HG02870 (cell line): ENCODE measurements at regions not wholly inside any gene's neighbourhood (a gene's known extent, or its start where the extent isn't known, plus 50 kb on each side); places are given as distances from the start of the nearest gene placed in this dataset.
"Not testable (repeated sequence)": the region's sequence is repeated elsewhere in the genome, so short reads cannot be mapped to it uniquely, and the experiment has no call there.

Source experiments
- ATAC-seq: cut with Tn5 transposase; IDR thresholded peaks from one replicate; pipeline ENCODE4 v1.9.1; 2021; ENCODE audit warnings: mild to moderate bottlenecking, moderate library complexity; ENCODE audit not compliant: unreplicated experiment

- no peak for ATAC-seq
Measured at GRCh38 chr4:186813377-186814068, 89.9 kb upstream of the FAT1 start.

- no peak for ATAC-seq
Measured at GRCh38 chr4:186814535-186815070, 90.9 kb upstream of the FAT1 start.

- no peak for ATAC-seq
Measured at GRCh38 chr4:186819342-186820086, 95.9 kb upstream of the FAT1 start.

GRCh38 chr4:186820391-186820891 lies 96.8 kb upstream of the FAT1 start:
- ATAC-seq = no peak

GRCh38 chr4:186823989-186824388 lies 100.3 kb upstream of the FAT1 start:
- no peak for ATAC-seq

GRCh38 chr4:186825069-186825468 lies 101.4 kb upstream of the FAT1 start:
- no peak for ATAC-seq

GRCh38 chr4:186826006-186826405 lies 102.3 kb upstream of the FAT1 start:
- ATAC-seq = no peak

GRCh38 chr4:186826846-186827533 lies 103.3 kb upstream of the FAT1 start:
- ATAC-seq = no peak

- no peak for ATAC-seq
Measured at GRCh38 chr4:186827534-186827897, 103.9 kb upstream of the FAT1 start.

- ATAC-seq = no peak
Measured at GRCh38 chr4:186829097-186829496, 105.4 kb upstream of the FAT1 start.

- ATAC-seq = no peak
Measured at GRCh38 chr4:186829740-186830449, 106.2 kb upstream of the FAT1 start.

- ATAC-seq = no peak
Measured at GRCh38 chr4:186831574-186831973, 107.9 kb upstream of the FAT1 start.

- no peak for ATAC-seq
Measured at GRCh38 chr4:186832906-186833305, 109.2 kb upstream of the FAT1 start.

GRCh38 chr4:186837463-186837862 lies 113.8 kb upstream of the FAT1 start:
- not testable (repeated sequence) for ATAC-seq

GRCh38 chr4:186838295-186838694 lies 114.6 kb upstream of the FAT1 start:
- ATAC-seq = no peak

- peak; percentile 96 for ATAC-seq
Measured at GRCh38 chr4:186839122-186840037, 115.7 kb upstream of the FAT1 start.

- ATAC-seq = no peak
Measured at GRCh38 chr4:186840222-186840701, 116.6 kb upstream of the FAT1 start.

GRCh38 chr4:186840771-186841301 lies 117.2 kb upstream of the FAT1 start:
- no peak for ATAC-seq

- no peak for ATAC-seq
Measured at GRCh38 chr4:186844059-186844681, 120.5 kb upstream of the FAT1 start.
